GM21529 (cell line): ENCODE measurements at regions not wholly inside any gene's neighbourhood (a gene's known extent, or its start where the extent isn't known, plus 50 kb on each side); places are given as distances from the start of the nearest gene placed in this dataset.

Source experiments
- ATAC-seq: cut with Tn5 transposase; IDR thresholded peaks from one replicate; pipeline ENCODE4 v1.9.1; 2021; ENCODE audit not compliant: unreplicated experiment

DNA sequence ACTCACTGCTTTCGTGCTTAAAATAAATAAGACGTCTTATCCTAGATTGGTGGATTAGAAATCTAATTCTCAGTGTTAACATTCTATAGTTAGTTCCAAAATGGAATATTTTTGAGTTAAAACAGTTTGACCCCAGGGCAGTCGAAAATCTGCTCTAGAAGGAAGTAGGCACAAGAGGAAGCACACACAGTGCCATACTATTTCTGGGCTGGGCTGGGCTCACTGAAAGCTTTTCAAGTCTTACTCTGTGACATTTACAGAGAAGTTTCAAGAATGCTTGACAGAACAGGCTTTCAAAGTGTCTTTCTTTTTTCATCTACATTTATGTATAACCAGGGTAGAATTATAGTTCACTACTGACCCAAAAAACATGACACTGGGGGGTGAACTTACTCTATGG, 209.8 kb downstream of the SOD2 start:
- ATAC-seq, result no peak

DNA sequence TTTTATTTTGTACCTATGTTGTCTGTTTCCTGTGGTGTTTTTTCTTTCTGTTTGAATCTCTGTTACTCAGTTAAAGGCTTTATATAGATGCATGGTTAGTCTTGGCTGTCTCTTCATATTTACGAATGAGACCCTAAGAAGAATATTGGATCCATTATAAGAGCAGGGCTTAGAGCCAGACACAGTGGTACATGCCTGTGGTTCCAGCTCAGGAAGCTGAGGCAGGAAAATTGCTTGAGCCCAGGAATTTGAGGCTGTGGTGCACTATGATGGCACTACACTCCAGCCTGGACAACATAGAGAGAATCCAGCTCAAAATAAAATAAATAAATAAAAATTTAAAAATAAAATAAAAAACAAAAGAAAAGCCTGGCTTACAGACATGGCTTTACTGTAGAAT, 211.1 kb downstream of the SOD2 start:
- no peak for ATAC-seq

DNA sequence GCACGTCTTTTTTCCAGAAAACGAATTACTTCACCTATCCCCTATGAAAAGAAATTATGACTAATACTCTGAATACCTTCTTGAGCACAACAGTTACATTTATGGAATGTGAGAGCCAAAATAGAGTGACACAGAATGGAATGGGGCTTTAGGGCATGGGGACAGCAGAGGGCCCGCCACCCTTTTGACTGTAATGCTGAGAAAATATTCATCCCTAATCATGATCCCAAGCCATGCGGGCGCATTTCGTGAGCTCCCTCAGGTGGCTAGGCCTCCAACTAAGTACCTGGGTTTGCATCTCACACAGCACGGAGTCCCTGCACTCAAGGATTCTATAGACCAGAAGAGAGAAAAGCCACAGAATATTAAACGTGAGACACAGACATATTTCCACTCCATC, 212.6 kb downstream of the SOD2 start:
- ATAC-seq, result no peak

DNA sequence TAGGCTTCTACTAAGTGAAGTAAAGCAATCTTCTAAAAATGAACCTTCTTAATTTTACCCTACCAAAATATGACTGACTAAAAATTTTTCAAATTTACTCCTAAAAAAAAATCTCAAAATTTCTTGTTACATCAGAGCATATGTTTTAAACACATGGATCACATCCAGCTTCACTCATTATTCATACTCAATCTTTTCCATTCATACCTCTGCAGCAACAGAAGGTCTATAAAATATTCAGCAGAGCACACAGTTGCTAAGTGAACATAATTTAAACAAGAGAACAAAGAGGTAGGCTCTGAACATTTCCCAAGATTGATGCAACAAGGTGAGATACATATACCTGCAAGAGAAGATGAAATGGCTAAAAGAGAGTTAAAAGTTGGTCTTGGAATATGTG, 213.9 kb downstream of the SOD2 start:
- ATAC-seq, result no peak

DNA sequence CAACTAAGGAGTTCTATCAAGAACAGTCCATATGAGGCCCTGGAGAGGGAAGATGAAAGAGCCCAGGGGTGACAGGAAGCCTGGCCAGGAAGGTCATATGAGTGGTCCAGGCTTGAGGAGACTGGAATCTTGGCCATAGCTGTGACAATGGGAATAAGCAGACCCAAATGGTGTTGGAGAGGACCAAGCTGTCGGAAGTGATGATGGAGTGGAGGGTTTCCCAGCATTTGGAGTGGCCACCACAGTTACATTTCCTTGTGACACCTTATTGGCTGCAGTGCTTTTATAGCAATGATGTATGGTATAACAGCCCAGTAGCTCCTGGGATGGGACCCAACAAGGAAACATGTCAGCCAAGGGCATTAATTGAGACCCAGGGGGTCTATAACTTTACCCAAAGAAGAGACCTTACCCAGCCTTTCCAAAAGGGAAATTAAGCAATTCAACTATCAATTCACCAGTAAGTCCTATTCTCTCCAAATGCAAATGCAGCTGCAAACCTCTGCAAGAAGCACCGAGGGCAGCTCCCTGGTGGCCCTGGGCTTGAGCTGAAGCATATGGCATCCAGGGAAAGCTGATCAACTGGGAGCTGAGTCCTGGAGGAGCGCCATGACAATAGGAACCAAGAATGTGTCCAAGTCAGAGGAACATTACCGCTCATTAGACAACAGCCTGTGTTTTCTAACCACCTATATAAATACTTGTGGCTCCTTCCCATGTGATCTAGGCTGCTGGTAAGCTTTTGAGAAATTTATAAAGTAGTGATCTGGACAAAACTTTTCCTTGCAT, 219.4 kb downstream of the SOD2 start:
- no peak for ATAC-seq

DNA sequence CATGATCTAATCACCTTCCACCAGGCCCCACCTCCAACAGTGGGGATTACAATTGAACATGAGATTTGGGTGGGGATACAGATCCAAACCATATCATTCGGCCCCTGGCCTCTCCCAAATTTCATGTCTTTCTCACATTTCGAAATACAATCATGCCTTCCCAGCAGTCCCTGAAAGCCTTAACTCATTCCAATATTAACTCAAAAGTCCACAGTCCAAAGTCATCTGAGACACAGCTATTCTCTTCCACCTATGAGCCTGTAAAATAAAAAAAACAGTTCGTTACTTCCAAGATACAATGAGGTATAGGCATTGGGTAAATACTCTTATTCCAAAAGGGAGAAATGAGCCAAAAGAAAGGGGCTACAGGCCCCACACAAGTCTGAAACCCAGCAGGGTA, 222.6 kb downstream of the SOD2 start:
- no peak for ATAC-seq

DNA sequence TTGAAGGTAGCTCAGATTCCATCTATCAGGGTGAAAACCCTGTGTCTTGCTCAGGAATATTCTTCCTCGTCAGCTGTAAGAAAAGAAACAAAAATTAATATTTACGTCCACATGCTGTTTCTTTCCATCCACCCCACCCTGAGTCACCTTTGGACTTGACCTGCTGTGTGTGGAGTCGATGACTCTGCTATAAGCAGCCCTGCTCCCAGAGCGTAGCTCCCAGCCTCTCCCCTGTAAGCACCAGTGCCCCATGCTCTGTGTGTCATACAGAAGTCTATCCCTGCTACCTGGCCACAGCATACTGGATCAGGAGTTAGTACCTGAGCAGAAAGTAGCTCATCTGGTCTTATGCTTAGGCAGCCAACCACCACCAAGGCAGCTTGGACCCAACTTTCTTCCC, 223.6 kb downstream of the SOD2 start:
- ATAC-seq, result no peak

DNA sequence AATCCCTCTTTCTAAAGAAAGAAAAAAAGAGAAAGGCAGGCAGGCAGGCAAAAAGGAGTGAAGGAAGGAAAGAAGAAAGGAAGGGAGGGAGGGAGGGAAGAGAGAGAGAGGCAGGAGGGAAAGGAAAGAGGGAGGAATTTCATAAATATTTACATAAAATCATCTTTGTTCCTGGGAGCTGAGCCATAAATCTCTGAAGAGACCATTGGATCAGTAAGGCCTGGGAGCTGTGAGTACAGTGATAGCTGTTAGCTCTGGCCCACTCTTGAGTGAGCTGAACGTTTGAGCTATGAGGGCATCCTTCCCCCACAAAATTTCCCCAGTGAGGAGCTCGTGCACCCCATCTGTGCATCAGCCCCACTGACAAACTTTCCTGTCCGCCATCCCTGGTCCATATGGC, 224.0 kb downstream of the SOD2 start:
- ATAC-seq, result no peak

DNA sequence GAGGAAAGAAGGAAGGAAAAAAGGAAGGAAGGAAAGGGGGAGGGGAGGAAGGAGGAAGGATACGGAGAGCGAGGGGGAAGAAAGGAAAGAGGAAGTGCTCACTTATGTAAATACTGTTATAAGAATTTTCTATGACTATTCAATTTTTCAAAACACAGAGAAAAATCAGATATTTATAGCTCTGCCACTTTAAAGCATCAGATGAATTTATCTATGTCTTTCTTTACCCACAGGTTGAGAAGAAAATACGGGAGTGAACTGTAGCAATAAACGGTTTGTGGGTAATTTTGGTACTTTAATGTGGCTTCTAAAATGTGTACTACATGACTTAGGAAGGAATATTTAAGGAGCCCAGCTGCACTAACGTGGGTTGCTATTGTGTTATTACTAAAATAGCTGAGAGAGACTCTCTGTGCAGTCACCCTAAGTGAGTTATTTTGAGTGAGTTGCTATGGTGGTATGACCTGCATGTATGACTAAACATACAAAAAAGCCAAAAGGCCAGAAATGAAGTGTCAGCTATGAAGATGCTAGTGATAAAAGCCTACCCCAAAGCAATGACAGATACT, 225.5 kb downstream of the SOD2 start:
- peak; percentile 85 for ATAC-seq

DNA sequence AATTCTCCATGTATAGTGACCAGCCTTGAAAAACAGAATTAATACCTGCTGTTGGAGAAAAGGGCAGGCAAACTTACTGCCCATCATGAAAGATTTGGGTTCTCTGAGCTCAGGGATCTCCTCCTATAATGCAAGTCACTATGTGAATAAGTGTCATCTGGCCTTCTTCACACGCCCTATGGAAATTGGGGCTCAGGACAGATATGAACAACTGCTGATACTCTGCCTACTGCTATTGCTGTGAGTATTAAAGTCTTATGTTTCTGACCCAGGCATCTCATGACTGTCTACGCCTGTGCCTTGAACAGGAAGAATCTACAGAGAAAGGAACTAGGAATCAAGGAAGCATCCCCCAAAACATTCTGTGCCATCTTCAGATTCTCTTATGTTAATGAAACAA, 226.1 kb downstream of the SOD2 start:
- no peak for ATAC-seq

DNA sequence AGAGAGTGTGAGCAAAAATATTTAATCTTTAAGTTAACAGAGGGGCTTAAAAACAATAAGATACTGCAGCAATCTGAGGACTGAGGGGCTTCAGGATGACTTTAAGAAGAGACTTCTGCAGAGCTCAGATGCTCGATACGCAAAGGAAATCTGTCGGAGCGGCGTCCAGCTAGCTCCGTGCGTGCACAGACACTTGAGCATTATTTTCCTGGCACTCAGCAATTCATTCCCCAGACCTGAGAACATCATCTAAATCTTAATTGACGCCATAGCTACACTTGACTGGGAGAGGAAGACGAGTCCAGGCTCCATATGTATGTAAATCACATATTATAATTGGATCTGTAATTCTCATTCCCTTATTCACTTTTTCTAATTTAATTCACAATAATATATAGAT, 228.2 kb downstream of the SOD2 start:
- ATAC-seq, result no peak

DNA sequence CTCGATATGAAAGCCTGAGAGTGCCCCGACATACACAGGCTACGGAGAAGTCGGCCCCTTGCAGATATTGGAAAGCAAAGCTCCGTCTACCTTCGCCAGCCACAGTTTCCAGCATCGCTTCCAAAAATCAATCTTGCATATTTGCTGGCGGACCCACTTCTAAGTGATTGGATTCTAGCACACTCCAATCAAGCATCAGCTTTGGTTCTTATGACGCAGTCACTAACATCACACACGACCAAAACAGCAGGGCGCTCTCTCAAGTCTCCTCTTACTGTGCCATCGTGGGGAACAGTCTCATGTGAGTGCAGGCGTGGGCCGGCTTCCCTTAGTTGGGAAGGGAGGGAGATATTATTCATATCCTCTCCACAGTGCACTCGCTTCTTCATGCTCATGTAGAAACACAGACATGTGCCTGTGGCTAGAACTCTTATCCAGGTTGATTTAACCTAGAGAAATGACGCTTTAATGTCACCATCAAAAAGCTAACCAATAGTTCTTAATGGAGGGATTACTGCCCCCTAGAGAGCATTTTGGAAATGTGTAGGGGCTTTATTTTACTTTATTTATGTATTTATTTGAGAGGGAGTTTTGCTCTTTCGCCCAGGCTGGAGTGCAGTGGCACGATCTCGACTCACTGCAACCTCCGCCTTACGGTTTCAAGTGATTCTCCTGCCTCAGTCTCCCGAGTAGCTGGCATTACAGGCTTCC, 229.8 kb downstream of the SOD2 start:
- no peak for ATAC-seq

DNA sequence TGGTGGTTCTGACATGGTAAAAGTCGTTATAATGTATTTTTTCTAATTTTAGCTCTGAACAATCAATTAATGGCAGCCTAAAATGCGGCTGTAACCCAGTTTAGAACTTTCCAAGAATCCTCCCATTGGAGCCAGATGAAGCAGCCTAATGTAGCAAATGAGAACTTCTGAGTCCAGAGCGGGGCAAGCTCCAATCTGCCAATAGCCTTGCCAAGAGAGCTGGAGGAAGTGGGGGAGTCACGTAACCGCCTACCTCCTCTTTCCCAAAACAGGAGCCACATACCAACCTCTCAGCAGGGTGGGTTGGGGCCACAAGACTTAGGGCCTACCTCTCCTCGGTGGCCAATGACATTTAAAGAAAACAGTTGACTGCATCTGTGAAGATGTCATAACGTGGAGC, 230.6 kb downstream of the SOD2 start:
- ATAC-seq, result no peak

DNA sequence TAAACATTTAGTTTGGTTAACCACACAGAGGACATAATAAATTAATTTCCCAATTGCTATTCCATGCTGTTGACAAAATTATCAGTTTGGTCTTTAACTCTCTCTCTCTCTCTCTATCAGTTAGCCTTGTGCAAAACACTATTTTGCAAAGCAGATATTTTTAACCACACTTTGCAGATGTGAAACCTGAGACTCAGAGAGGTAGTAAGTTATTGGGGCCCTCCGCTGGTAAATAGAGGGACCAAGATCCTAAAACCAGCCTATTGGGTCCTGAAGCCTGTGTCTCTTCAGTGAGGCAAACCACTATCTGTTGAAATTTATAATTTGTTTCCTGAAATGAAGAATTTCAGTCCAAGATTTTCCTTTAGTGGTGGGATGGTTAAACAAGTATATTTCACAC, 231.0 kb downstream of the SOD2 start:
- peak; percentile 94 for ATAC-seq

DNA sequence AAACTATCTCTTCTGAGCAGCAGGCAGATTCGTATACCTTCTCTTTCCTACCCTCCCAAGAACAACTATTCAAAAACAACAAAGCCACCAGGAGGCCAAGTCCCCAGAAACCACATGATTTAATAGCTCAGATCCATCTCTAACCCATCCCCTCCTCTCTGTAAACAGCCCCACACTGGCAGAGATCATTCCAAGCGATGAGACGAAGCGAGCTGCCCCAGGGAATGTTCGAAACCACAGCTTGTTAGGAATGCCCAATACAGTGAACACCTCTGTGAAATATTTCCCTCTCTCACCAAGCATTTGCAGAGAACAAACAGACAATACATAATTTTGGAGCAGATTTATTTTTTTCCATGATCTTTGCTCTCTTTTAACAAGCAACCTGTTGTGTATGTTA, 231.8 kb downstream of the SOD2 start:
- no peak for ATAC-seq

DNA sequence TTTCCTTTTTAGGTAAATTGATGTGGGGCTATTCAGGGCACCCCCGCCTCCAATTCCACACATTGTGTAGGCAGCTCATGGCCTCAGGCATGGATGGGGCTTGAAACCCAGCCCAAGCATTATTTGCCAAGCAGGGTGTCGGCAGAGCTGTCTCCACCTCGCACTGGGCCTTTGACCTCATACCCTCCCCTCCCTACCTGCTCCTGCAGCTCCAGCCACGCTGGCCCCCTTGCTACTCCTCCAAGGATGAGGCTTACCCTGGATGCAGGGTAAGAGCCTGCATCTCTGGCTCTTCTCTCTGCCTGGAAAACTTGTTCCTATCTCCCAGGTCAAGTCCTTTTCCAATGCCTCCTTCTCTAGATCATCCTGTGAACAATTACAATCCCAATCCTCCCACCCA, 232.6 kb downstream of the SOD2 start:
- no peak for ATAC-seq

DNA sequence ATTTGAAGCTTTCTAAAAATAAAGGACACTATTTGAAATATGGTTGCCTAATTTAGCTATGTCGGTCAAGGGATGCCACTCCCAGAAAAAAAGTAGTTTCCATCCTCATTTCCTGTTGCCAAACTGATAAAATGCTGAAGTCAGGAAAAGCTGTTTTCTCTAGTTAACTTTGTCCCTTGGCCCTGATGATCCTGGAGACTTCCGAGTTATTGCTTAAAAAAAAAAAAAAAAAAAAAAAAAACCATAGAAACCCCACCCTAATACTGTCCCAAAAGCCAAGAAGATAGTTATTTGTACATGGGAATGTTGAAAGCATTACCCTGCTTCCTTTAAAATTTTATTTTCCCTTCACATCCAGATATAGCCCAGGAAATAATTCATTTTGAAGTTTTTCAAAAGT, 236.7 kb downstream of the SOD2 start:
- ATAC-seq, result no peak

DNA sequence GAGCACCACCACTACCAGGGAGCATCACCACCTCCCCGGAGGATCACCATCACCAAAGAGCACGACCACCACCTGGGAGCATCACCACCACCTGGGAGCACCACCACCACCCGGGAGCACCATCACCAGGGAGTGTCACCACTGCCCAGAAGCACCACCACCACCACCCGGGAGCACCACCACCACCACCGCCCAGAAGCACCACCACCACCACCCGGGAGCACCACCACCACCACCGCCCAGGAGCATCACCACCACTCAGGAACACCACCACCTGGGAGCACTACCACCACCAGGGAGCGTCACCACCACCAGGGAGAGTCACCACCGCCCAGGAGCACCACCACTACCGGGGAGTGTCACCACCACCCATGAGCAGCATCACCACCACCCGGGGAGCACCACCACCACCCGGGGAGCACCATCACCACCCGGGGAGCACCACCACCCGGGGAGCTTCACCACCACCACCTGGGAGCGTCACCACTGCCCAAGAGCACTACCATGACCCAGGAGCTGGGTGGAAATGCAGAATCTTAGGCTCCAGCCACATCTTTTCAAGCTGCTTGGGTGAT, 237.3 kb downstream of the SOD2 start:
- ATAC-seq, result no peak

DNA sequence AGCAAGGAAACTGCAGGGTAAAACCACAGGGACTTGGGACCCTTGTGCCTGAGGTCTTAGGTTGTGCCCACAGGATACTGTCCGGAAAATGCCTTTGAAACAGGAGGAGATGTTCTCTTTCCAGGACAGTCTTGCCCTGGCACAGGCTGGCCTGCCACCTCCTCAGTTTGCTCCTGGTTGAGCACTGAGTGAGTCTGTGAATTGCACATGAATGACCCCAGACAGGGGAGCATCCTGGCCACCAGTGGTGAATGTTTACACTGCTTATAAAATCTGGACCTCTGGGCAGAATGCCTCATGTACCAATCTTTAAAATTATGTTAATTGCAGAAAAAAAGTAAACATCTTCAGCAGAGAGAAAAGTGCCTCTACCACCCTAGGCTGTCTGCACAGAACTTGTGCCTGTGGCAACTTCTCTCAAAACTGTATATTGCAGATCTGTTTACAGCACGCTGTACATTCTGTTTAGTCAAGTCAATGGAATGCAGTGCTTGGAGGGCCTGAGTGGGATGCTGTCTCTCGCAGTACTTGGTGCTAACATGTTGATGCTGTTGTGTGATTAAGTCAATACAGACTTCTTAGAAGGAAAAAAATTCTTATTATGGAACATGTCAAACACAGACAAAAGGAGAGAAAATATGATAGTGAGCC, 242.1 kb downstream of the SOD2 start:
- no peak for ATAC-seq

DNA sequence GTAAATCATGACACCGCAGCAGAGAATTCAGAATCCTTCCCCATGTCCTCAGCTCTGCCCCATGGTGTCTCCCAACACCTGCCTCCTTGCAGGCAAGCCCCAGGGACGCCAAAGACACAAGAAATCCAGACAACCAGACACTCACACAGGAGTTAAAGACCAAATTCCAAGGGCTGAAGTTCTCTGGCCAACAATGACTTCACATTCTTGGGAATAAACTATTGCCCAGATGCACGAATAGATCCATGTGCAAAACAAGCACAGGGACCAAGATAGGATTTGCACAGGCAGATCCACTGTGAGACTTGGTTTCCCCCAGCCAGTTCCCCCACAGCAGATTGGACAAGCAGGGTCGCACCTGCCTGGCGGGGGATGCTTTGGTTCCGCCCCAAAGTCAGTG, 246.7 kb downstream of the SOD2 start:
- no peak for ATAC-seq

DNA sequence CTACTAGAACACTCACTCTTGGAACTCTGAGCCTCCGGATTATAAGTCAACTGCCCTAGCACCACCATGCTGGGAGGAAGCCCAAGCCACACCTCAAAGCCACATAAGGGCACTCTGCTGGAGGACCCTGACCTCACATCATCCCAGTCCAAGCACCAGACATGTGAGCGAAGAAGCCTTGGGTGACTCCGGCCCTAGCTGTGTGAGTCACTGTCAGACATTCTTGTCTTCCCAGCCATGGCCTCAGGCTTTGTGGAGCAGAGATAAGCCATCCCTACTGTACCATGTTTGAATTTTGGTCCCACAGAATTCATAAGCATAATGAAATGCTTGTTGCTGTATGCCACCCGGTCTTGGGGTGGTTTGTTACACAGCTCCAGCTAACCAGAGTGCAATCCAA, 247.7 kb downstream of the SOD2 start:
- ATAC-seq, result no peak
